Ascending aorta (tissue), 2 donors: ENCODE measurements at regions not wholly inside any gene's neighbourhood (a gene's known extent, or its start where the extent isn't known, plus 50 kb on each side); places are given as distances from the start of the nearest gene placed in this dataset.
A peak's percentile ranks its signal among the peaks of the same experiment; 100 is the strongest.
"Not testable (repeated sequence)": the region's sequence is repeated elsewhere in the genome, so short reads cannot be mapped to it uniquely, and the experiment has no call there.

Experiments
- DNase-seq, 2 donors: peaks; one replicate each; pipeline ENCODE4 v3.0.0-alpha.2; 2019; ENCODE audit warnings: low spot score in 2 of 2
- H3K27ac ChIP-seq, 2 donors: fragments of 200-600 bp; sonication (generic); one replicate each; pipeline ENCODE4 v1.5.1; 2016 to 2017; ENCODE audit warnings: mild to moderate bottlenecking in 1 of 2
- H3K27me3 ChIP-seq: fragments of 200-600 bp; sonication (generic); one replicate; pipeline ENCODE4 v1.5.1; 2017
- H3K36me3 ChIP-seq, 2 donors: fragments of 200-600 bp; sonication (generic); one replicate each; pipeline ENCODE4 v1.5.1; 2016
- H3K4me1 ChIP-seq, 2 donors: fragments of 200-600 bp; sonication (generic); one replicate each; pipeline ENCODE4 v1.5.1; 2016 to 2017; ENCODE audit warnings: mild to moderate bottlenecking in 1 of 2
- H3K4me3 ChIP-seq, 2 donors: fragments of 200-600 bp; sonication (generic); one replicate each; pipeline ENCODE4 v1.5.1; 2016 to 2017; ENCODE audit warnings: mild to moderate bottlenecking in 1 of 2
- H3K9me3 ChIP-seq, 2 donors: fragments of 200-600 bp; sonication (generic); one replicate each; pipeline ENCODE4 v1.5.1; 2016
- intact Hi-C: fragments of 100-400 bp; cut with DNase I; formaldehyde crosslinking; loops from one replicate; pipeline ENCODE4 v1.15.1; 2023
- TF ChIP-seq, protein P1 (sequence below), 3 experiments: fragments of 200-600 bp in 2 of 3; fragments of 450-650 bp in 1 of 3; sonication (generic) in 2 of 3; IDR thresholded peaks; one replicate each; pipeline ENCODE4 v1.5.1; 2016 to 2019; ENCODE audit warnings: antibody characterized with exemption in 3 of 3, mild to moderate bottlenecking in 1 of 3, moderate library complexity in 1 of 3

DNA sequence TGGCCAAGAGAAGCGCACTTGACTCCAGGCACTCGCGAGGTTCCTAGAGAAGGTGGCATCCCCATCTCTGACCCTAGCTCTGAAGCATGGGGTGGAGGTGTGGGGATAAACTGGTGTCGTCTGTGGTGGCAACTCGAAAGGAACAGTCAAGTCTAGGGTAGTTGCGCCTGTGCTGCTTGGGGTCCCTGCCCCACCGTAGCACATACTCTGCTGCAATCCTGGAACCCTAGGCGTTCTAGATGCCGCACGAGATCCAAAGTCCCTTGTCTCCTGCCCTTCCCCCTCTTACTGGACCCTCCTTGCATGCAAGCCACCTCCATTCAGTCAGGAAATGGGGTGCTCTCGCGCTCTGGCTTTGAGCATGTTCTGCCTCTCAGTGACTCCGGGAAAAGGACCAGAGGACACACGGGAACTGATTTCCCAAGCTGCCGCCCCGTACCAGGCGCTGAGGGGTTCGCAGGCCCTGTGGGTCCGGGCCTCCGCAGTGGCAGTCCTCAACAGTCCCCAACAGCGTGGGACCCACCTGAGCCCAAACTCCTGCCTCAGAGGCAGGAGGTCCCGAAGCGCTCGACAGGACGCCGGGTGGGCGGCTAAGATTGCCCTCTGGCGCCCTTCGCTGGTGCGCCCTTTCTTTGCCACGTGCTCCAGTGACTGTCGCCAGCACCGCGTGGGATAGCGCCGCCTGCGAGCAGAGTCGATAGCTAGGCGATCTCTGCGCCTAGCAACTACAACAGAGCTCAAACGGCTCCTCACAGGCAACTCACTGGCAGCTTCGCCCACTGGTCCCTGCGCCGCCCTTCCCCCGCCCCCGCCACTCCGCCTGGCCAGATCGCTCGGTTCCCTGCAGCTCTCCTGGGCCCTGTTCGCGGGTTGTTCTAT is 452.0 kb downstream of the REEP3 start:
- no peaks in the 10 kb centered on the region for H3K9me3 ChIP-seq
- intact Hi-C loops = no loop called here
- no peak for DNase-seq
- H3K27me3 ChIP-seq = no peaks in the 10 kb centered on the region
- no peaks in the 10 kb centered on the region for H3K4me1 ChIP-seq
- H3K36me3 ChIP-seq = no peaks in the 10 kb centered on the region
- H3K27ac ChIP-seq = no peak overlapping the region
- TF ChIP-seq, protein P1, sequence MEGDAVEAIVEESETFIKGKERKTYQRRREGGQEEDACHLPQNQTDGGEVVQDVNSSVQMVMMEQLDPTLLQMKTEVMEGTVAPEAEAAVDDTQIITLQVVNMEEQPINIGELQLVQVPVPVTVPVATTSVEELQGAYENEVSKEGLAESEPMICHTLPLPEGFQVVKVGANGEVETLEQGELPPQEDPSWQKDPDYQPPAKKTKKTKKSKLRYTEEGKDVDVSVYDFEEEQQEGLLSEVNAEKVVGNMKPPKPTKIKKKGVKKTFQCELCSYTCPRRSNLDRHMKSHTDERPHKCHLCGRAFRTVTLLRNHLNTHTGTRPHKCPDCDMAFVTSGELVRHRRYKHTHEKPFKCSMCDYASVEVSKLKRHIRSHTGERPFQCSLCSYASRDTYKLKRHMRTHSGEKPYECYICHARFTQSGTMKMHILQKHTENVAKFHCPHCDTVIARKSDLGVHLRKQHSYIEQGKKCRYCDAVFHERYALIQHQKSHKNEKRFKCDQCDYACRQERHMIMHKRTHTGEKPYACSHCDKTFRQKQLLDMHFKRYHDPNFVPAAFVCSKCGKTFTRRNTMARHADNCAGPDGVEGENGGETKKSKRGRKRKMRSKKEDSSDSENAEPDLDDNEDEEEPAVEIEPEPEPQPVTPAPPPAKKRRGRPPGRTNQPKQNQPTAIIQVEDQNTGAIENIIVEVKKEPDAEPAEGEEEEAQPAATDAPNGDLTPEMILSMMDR (IDR thresholded peaks at IDR 0.05) = no peak
- H3K4me3 ChIP-seq = no peak overlapping the region

DNA sequence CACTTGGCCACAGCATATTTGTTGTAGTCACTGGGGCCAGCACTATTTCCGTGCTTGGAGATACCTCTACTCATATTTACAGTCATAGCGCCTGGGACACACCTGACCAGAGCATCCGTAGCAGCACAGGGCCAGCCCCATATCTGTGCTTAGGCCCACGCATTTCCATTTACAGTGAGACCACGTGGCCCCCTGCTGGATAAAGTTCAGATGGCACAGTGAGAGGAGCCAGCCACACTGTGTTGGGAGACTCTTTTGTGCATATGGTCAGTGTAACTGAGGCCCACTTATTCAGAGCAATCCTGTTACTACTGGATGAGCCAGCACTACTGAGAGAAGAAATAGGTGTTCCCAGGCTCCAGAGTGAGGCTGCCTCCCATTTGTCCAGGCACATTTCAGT is 455.3 kb downstream of the REEP3 start:
- TF ChIP-seq, protein P1 (IDR thresholded peaks at IDR 0.05) = no peak
- Histone ChIP-seq H3K36me3 (no peaks in the 10 kb centered on the region), H3K4me3 (no peak overlapping the region), H3K27ac (no peak overlapping the region), H3K4me1 (no peaks in the 10 kb centered on the region), H3K27me3 (no peaks in the 10 kb centered on the region), H3K9me3 (no peaks in the 10 kb centered on the region)
- DNase-seq = no peak
- intact Hi-C loops = no loop called here

DNA sequence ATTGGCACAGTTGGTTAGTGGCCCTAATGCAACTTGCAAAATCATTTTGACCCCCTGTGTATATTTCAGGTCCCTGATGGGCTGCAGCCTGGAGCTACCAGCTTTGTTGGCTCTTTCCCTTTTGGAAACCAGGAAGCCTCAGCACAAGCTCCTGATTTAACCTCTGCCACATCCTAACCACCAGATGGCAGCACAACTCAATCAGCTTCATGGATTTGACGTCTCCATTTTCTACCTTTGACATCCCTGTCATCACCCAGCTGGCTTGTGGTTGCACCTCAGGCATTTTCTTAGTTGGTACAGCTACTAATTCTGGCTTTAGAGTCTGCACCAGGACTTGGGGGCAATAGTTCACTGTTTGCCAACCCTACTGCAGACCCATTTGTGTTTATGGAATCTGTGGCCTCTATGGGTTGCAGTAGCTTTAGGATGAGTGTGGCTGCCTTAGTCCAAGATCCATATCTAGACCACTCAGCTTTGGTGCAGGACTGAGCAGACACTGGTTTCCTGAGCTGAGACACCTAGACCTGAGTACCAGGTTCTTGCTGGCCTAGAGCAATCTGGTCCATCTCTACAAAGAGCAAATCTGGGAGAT is 456.2 kb downstream of the REEP3 start:
- Histone ChIP-seq H3K36me3 (no peaks in the 10 kb centered on the region), H3K9me3 (no peaks in the 10 kb centered on the region), H3K4me3 (no peak overlapping the region), H3K27me3 (no peaks in the 10 kb centered on the region), H3K4me1 (no peaks in the 10 kb centered on the region), H3K27ac (no peak overlapping the region)
- TF ChIP-seq, protein P1 (IDR thresholded peaks at IDR 0.05) = peak in 1 of 3 experiments; percentile 30
- DNase-seq = no peak
- intact Hi-C loops = no loop called here

DNA sequence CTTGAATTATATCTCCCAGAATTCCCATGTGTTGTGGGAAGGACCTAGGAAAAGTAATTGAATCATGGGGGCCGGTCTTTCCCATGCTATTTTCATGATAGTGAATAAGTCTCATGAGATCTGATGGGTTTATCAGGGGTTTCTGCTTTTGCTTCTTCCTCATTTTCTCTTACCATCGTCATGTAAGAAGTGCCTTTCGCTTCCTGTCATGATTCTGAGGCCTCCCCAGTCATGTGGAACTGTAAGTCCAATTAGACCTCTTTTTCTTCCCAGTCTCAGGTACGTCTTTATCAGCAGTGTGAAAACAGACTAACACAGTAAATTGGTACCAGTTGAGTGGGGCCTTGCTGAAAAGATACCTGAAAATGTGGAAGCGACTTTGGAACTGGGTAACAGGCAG is 459.7 kb downstream of the REEP3 start:
- H3K4me3 ChIP-seq, H3K9me3 ChIP-seq, H3K27ac ChIP-seq, H3K36me3 ChIP-seq, DNase-seq, H3K27me3 ChIP-seq, H3K4me1 ChIP-seq, intact Hi-C loops: not testable (repeated sequence)

DNA sequence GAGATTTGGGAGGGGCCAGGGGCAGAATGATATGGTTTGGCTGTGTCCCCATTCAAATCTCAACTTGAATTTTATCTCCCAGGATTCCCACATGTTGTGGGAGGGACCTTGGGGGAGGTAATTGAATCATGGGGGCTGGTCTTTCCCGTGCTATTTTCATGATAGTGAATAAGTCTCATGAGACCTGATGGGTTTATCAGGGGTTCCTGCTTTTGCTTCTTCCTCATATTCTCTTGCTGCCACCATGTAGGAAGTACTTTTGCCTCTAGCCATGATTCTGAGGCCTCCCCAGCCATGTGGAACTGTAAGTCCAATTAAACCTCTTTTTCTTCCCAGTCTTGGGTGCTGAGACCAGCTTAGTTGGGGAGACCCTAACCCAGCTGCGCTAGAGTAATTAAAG is 462.9 kb downstream of the REEP3 start:
- DNase-seq, H3K36me3 ChIP-seq, H3K4me3 ChIP-seq, H3K9me3 ChIP-seq, intact Hi-C loops, H3K27ac ChIP-seq, H3K27me3 ChIP-seq, H3K4me1 ChIP-seq: not testable (repeated sequence)

DNA sequence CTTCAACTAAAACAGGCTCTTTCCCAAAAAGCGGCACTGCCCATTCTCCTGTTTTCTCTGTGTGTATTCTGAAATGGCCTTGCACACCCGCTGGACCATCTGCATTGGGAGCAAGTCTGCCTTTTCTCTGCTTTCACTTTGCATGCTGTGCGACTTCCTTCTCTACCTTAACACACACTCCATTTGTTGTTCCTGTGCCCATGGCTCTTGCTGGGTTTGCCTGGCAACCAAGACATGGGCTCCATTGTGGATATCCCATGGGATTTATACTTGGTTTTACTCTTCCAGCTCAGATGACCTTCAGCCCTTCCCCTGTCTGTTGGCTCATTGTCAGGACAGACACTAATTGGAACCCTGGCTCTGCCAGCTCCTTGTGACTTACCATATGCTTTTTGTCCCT is 465.3 kb downstream of the REEP3 start:
- Histone ChIP-seq H3K36me3 (no peaks in the 10 kb centered on the region), H3K27me3 (no peaks in the 10 kb centered on the region), H3K9me3 (no peaks in the 10 kb centered on the region), H3K4me1 (no peaks in the 10 kb centered on the region), H3K4me3 (no peak overlapping the region), H3K27ac (no peak overlapping the region)
- TF ChIP-seq, protein P1 (IDR thresholded peaks at IDR 0.05) = no peak
- DNase-seq = no peak
- intact Hi-C loops = no loop called here
